GM12864 (cell line): ENCODE measurements at regions not wholly inside any gene's neighbourhood (a gene's known extent, or its start where the extent isn't known, plus 50 kb on each side); places are given as distances from the start of the nearest gene placed in this dataset.

ENCODE experiments used
- DNase-seq: peaks from one replicate; pipeline ENCODE4 v3.0.0-alpha.2; 2011; ENCODE audit warnings: low read depth
- H3K4me3 ChIP-seq: 2 replicates; pipeline ENCODE4 v1.5.1; 2011; ENCODE audit warnings: mild to moderate bottlenecking, low read depth, low read length, control low read depth
- TF ChIP-seq, protein P1 (sequence below): IDR thresholded peaks from 2 replicates; pipeline ENCODE4 v1.5.1; 2011; ENCODE audit warnings: low read depth, mild to moderate bottlenecking, moderate library complexity, low read length, control low read depth, inconsistent platforms; ENCODE audit errors: missing control alignments

DNA sequence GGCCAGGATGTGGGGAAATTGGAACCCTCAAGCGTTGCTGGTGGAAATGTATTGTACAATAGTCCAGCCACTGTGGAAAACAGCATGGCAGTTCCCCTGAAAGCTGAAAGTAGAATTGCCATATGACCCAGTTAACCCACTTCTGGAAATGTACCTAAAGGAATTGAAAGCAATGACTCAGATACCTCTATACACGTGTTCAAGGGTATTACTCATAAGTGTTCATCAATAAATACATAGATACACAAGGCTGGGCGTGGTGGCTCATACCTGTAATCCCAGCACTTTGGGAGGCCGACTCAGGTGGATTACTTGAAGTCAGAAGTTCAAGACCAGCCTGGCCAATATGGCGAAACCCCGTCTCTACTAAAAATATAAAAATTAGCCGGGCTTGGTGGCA lies 71.9 kb upstream of the IRS2 start:
- no peak for DNase-seq
- TF ChIP-seq, protein P1, sequence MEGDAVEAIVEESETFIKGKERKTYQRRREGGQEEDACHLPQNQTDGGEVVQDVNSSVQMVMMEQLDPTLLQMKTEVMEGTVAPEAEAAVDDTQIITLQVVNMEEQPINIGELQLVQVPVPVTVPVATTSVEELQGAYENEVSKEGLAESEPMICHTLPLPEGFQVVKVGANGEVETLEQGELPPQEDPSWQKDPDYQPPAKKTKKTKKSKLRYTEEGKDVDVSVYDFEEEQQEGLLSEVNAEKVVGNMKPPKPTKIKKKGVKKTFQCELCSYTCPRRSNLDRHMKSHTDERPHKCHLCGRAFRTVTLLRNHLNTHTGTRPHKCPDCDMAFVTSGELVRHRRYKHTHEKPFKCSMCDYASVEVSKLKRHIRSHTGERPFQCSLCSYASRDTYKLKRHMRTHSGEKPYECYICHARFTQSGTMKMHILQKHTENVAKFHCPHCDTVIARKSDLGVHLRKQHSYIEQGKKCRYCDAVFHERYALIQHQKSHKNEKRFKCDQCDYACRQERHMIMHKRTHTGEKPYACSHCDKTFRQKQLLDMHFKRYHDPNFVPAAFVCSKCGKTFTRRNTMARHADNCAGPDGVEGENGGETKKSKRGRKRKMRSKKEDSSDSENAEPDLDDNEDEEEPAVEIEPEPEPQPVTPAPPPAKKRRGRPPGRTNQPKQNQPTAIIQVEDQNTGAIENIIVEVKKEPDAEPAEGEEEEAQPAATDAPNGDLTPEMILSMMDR = no peak
- no peak overlapping the region for H3K4me3 ChIP-seq

- no peak overlapping the region for H3K4me3 ChIP-seq
- DNase-seq = no peak
- TF ChIP-seq, protein P1 = no peak
Observed at GRCh38 chr13:109857803-109858202, 71.4 kb upstream of the IRS2 start.

DNA sequence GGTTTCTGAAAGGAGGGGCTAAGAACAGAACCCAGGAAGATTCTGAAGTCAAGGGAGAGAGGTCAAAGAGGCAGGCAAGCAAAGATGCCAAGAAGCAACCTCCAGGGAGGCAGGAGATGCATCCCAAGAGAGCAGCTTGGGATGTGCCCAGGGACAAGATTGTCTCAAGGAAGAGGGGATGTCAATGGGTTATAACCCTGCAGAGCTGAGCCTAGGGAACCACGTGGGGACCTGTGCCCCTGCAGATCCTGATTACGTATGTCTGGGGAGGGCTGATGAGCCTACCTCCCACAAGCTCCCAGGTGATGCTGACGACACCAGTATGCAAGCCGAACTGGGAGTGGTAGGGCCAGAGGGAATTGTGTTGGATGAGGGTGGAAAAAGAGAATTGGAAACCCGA lies 70.9 kb upstream of the IRS2 start:
- no peak overlapping the region for H3K4me3 ChIP-seq
- TF ChIP-seq, protein P1 = no peak
- DNase-seq = no peak

- no peak for DNase-seq
- no peak overlapping the region for H3K4me3 ChIP-seq
- TF ChIP-seq, protein P1 = no peak
Observed at GRCh38 chr13:109856350-109856749, 70.0 kb upstream of the IRS2 start.

DNA sequence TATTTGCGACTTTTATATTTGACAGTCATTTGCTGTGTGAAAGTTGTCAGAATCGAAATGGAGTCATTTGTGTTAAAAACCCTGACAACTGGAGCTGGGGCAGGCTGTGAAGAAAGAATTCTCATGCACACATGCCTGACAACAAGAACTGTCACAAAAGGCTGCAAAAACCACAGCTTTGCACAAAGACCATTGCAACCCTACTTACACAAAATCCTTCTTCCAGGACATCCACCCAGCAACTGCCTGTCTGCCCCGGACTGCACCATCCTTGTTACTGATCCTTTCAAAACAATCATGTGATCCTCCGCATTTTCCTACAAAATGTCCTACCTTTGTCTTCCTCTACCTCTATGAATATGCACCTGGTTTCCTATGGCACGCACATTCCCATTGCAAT lies 66.8 kb upstream of the IRS2 start:
- DNase-seq = no peak
- TF ChIP-seq, protein P1 = no peak
- no peak overlapping the region for H3K4me3 ChIP-seq

DNA sequence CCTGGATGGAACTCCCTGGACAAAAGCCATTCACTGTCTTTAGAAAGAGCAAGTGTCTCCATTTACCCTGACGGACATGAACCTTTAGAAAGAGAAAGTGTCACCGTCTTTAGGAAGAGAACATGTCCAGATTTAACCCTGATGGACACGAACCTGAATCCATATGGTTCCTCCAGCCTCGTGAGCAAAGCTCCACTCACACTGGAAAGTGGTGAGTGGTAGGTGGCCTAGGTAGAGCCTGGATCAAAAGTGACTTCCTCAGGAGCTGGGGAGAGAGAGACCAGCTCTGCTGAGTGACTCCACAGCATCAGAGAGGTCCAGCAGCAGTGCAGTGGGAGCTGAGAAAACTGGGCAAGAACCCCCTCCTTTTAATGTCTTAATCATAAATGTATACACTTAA lies 59.8 kb upstream of the IRS2 start:
- TF ChIP-seq, protein P1 = no peak
- no peak for DNase-seq
- H3K4me3 ChIP-seq = no peak overlapping the region

- H3K4me3 ChIP-seq = no peak overlapping the region
- no peak for DNase-seq
- TF ChIP-seq, protein P1 = no peak
Observed at GRCh38 chr13:109844396-109844795, 58.0 kb upstream of the IRS2 start.
